ENCODE measurements at regions not wholly inside any gene's neighbourhood (a gene's known extent, or its start where the extent isn't known, plus 50 kb on each side); places are given as distances from the start of the nearest gene placed in this dataset.

DNA sequence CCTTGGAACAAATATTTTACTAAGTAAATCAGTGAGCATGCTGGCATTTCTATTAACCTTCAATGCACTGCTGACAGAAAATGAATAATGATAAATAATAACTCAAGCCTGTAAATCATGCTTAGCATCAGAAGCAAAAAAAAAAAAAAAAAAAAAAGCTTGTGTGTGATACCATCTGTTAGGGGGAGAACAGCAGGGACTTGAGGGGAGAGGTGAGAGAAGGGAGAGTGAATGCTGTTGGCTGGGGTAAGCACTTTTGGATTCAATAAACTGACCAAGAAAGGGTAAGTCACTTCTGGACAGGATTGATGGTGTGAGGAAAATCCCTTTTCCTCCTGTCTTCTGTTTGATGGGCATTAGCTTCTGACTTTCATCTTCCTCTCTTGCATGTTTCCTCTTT, 996.4 kb downstream of the KCNMA1 start:
- TF ChIP-seq ATF2 (CRISPR knock-in tag; IDR thresholded peaks at IDR 0.05) (no peak), BRCA1 (IDR thresholded peaks at IDR 0.05) (no peak), BRCA1 (CRISPR knock-in tag; IDR thresholded peaks at IDR 0.05) (no peak), CTCF (IDR thresholded peaks at IDR 0.05 in 2 of 3, conservative IDR thresholded peaks at IDR 0.05 in 1 of 3; ENCODE audit: insufficient read depth in 2 of 3, low read depth in 1 of 3, low read length in 3 of 3) (no peak), SMAD3 (CRISPR knock-in tag; conservative IDR thresholded peaks at IDR 0.05) (no peak)
- TF ChIP-seq, protein P1, sequence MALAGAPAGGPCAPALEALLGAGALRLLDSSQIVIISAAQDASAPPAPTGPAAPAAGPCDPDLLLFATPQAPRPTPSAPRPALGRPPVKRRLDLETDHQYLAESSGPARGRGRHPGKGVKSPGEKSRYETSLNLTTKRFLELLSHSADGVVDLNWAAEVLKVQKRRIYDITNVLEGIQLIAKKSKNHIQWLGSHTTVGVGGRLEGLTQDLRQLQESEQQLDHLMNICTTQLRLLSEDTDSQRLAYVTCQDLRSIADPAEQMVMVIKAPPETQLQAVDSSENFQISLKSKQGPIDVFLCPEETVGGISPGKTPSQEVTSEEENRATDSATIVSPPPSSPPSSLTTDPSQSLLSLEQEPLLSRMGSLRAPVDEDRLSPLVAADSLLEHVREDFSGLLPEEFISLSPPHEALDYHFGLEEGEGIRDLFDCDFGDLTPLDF (CRISPR knock-in tag; IDR thresholded peaks at IDR 0.05) = no peak

Data from K562 (cell line).